COLO668 (cell line): ENCODE measurements at regions not wholly inside any gene's neighbourhood (a gene's known extent, or its start where the extent isn't known, plus 50 kb on each side); places are given as distances from the start of the nearest gene placed in this dataset.
"Not testable (repeated sequence)": the region's sequence is repeated elsewhere in the genome, so short reads cannot be mapped to it uniquely, and the experiment has no call there.

Source experiments
- DNase-seq: peaks from one replicate; lab custom pipeline; 2025; ENCODE audit not compliant: unreplicated experiment; lab: John Stamatoyannopoulos, UW

DNA sequence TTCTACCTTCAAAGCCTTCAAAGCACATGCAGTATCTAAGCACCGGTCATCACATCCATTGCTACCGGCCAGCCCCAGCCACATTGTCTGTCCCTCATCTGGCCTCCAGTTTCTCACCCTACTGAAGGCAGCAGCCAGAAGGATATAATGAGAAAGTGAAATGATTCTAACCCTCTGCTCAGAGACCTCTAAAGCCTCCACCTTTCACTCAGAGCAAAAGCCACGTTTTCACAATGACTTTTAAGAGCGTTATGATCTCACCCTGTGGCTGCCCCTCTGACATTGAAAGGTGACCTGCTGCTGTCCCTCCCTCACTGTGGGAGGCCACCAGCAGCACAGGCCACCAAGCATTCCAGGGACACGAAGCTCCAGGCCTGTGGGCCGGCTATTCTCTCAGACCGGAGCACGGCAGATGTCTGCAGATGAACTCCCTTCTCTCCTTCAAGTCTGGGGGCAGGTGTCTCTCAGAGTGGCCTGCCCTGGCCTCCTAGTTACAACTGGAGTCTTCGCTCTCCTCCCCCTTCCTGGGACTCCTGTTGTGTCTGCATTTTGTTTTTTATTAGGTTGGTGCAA is 94.9 kb upstream of the EEPD1 start:
- no peak for DNase-seq

DNA sequence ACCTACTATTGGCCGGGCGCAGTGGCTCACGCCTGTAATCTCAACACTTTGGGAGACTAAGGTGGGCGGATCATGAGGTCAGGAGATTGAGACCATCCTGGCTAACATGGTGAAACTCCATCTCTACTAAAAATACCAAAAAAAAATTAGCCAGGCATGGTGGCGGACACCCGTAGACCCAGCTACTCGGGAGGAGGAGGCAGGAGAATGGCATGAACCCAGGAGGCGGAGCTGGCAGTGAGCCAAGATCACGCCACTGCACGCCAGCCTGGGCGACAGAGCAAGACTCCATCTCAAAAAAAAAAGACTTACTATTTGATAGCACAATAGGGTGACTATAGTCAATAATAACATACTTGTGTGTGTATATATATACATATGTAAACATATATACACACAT is 92.7 kb upstream of the EEPD1 start:
- not testable (repeated sequence) for DNase-seq

DNA sequence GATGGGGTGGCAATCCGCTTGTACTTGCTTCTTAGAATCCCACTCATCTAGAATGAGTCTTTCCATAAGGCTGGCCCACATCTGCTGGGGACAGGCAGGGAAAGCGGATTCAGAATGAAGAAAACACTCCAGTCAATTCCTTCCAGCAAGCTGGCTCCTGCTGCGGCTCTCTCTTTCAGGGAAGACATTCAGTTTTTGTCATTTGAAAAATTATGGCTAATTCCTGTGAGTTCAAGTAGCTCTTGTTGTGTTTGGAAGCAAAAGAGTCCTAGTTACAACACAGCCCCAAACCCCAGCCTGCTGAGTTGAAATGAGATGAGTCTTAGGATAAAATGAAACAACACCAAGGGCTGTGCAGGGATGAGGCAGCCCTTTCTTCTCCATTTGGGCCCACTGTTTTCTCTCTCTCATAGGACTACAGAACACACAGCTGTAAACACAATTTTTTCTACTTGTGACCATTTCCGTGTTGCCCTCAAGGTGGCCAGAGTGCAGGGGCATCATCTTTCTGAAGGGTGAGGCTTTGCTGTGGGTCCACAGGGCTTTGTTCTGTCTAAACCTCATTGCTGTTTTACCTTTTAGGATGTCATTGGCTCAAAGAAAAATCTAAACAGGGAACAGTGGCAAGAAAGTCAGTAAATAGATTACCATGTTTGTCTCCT is 90.8 kb upstream of the EEPD1 start:
- DNase-seq, result no peak

DNA sequence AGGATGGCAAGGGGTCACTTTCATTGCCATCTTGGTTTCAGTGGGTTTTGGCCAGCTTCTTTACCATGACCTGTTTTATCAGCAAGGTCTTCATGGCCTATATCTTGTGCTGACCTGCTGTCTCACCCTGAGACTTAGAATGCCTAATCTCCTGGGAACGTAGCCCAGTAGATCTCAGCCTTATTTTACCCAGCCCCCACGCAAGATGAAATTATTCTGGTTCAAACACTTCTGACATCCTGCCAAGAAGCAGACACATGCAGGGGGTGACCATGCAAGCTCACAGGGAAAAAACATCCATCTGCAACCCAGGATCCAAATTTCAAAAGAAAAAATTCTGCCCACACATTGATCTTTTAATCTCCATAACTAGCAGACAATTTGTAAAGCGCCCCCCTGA is 88.4 kb upstream of the EEPD1 start:
- no peak for DNase-seq

DNA sequence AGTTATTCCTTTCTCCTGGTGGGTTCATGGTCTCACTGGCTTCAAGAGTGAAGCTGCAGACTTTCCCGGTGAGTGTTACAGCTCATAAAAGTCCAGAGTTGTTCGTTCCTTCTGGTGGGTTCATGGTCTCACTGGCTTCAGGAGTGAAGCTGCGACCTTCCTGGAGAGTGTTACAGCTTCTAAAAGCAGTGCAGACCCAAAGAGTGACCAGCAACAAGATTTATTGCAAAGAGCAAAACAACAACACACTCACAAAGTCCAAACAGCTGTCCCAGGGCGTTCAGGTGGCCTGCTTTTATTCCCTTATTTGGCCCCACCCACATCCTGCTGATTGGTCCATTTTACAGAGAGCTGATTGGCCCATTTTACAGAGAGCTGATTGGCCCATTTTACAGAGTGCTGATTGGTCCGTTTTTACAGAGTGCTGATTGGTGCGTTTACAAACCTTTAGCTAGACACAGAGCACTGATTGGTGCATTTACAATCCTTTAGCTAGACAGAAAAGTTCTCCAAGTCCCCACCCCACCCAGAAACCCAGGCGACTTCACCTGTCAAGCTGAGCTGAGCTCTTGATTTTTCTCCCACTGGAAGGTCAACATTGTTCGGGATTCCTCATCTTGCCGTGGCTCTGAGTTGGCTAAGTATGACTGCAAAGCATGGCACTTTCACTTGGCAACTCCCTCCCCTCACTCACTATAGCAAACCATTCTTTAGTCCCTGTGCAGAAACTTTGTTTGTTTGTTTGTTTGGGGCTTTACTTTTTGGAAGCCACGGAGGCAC is 87.3 kb upstream of the EEPD1 start:
- DNase-seq, result not testable (repeated sequence)

DNA sequence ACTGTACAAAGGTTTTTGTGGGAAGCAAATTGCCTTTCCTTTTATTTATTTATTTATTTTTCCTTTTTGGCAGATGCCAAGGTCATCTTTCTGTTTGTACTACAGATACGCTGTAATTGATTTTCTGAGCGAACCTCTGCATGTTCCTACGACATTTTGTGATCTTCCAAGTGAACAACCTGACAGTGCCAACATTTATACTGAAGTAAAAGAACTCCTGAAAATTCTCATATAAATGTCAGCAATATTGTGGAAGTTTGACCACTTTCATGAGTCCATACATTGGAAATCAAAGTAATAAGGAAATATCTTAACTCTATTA is 86.8 kb upstream of the EEPD1 start:
- no peak for DNase-seq

DNA sequence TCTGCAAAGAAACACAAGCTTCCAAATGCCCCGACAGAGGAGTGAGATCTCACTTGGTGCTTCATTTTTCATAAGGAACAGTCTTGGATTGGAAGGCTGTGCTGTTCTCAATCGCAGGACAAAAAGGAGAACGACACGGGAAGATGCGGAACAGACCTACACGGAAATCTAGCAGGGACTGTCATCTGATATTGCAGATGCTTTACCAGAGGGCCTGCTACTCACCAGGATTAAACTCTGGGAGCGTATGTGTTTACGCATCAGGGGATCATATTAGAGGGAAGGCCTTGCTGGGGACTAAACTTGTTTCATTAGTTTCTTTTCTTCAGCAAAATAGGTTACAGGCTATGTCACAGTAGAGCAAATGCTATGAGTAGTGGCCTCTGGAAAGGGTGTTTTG is 82.8 kb upstream of the EEPD1 start:
- DNase-seq, result no peak

DNA sequence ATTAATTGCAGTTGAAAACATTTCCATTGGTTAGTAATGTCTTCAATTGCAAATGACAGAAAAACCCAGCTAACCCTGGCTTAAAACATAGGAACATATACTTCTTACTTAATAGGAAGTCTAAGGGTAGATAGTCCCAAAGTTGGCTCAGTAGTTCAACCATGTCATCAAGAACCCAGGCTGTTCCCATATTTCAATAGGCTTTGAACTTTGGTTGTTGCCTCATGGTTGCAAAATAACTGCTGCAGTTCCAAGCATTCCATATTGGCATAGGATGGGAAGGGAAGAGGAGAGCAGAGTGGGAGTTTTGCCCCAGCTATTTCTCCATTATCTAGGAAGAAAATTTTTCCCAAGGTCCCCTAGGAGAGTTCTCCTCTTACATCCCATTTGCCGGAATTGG is 81.4 kb upstream of the EEPD1 start:
- DNase-seq, result no peak

DNA sequence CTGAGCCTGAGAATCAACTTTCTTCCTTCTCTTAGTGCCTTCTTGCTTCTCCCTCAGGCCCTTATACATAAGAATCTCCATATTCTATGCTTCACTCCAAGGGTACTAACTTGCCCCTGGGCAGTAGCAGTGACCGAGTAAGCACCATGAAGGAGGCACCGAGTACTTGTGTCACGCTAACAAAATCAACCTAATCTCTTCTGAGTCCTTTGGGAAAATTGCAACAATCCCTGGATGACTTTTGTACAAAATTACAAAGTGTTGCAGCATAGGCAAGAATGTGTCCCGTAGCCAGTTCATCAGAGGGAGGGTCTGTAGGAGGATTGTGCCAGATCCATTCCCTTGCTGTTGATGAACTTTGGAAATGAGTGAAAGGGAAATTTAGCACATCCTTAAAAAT is 80.4 kb upstream of the EEPD1 start:
- DNase-seq, result no peak

DNA sequence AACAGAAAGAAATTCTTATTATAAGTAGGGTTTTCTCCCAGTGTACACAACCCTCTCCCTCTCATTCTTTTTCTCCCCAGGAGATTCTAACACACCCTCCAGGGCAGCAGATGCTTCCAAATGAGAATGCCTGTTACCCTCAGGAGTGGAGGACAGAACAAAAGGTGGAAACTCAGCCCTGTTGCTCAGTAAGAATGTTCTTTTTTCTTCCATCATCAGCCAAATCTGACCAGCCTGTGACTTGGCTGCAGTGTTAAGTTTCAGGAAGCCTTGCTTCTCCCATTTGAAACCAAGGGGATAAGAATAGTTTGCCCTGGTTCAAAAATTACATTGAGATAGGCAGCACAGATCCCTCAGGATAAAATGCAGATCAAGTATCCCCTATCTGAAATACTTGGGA is 77.5 kb upstream of the EEPD1 start:
- no peak for DNase-seq

DNA sequence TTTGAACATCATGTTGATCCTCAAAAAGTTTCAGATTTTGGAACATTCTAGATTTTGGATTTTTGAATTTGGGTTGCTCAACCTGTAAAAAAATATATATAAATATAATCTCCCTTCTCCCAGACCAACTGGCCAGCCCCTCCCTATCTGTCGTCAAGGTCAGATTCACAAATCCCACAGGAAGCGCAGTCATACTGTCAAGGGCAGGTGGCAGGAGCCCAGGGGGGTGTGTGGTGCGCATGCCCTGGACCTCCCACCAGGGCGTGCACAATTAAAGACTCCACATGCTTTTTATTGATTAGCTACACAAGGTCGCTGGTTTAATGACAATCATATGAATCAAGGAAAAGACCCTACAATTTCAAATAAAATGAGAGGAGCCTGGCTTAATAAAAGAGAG is 77.0 kb upstream of the EEPD1 start:
- no peak for DNase-seq

DNA sequence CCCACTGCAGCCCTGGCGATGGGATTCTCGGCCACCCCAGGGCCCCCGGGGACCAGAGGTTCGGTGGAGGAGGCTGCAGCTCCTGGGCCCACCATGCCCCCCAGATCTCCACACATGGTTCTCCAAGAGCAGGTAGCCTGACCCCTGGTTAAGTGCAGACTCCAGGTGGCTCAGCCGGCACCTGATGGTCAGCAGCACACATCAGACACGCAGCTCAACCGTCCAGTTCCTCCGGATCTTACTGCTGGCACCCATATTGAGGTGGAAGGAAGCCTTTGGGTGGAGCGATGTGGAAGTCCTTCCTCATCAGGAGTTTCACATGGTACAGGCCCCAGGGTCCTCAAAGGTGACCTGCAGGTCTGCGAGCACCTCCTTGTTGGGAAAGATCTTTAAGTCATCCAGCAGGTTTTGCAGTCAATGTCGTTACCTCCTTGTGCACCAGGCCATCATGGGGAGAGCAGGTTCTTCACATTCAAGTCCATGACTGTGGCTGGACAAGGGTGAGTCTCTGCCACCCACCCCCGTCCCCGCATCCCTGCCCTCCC is 74.2 kb upstream of the EEPD1 start:
- DNase-seq, result no peak

DNA sequence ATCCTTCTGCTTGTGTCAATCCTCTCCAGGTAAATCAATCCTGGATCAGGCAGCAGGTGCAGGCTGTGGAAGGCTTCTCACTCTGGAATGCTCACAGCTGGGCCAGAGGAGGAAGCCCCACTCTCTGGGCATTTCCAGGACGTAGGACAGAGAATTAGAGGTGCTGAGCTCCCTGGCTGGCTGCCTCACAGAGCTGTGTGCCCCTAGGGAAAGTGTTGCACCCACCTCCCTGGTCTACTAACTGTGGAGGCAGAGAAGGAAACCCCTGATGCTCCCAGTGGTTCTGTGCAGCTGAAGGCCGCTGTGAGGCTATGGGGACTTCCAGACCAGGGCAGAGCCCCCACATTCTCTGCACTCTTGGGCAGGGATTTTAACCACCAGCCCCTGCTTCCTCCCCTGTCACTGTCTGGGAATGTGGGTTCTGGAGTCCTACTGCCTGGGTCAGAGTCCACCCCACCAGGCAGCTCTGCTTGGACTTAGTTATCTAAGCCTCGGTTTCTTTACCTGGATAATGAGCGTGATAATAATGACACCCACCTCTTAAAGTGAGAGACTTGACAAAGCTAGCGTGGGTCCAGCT is 73.5 kb upstream of the EEPD1 start:
- DNase-seq, result no peak

DNA sequence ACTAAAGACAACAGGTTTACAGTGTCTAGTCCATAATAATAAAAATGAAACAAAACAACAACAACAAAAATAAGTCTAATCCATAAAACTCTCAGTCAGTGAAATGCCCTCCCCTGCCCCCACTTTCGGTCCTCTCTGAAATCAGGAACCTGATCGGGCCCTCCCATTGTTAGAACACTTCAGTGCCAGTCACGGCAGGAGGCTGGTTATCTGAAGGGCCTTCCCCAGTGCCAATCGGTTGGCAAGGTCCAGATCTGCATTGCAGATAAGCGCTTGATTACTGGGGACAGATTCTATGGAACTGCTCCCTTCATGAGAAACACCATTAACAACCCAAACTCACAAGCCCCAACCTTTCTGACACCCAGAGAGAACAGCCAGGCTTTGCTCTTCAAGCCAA is 72.2 kb upstream of the EEPD1 start:
- DNase-seq, result no peak

DNA sequence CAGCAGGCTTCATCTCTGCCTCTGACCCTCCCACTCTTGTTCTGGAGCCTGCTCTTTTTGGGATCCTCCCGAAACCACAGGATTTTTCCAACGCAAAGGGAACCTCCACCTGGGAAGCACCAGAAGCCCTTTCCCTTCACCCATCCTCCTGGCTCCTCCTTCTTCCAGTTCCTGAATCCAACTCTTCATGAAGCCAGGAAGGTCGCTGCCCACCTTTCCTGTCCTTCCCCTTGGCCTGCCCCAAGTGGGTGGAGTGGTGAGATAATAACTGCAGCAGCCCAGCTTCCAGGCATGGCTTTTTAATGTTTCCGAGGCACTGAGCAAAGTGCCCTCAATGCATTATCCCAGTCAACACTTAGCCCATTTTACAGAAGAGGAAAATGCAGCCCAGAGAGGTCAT is 70.8 kb upstream of the EEPD1 start:
- DNase-seq, result no peak

DNA sequence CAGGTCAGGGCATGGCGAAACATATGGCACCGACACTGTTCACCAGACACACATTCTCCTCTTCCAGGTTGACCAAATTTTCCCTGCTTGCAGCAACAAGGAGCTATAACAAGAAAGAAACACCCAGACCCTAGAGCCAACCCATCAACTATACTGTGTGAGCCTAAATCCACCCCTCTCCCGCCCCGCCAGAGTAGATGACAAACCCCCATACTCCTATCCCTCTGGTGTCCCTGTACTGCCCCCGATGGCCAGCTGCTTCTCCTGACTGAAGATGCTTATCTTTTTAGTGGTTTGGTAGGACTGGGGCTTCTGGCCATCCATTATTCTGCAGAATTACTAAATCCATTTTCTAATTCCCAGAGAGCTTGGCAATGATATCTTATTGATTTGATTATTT is 70.1 kb upstream of the EEPD1 start:
- no peak for DNase-seq

DNA sequence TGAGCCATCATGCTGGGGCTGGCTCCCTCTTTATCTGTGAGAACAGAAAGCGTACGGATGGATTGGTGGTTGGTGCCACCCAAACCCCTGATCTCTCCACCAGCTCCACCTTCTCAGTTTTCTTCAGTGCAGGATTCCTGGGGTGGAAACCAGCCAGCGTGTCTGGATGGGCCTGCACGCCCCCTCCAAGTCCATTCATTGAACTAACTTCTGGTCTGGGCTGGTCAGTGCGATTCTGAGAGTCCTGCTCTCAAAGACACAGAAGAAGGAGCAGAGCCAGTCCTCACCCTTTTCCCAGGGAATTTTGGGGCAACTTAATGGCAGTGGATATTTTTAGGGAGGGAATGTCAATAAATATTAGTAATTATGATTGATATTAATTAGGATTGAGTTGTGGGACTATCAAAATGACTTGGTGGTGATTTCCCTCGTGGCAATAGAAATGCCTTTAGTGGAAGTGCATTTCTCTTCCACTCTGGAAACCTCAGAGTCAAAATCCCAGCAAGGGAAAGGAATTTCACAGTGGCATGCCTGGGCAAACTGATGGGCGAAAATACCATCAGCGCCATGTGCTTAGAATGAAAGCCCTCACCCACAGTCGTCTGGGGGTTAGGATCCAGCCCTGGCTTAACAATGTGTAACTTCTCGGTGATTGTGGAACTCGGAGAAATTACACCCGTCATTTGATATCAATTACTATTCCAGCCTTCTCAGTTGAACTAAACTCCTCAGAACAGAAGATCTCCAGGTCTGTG is 69.3 kb upstream of the EEPD1 start:
- no peak for DNase-seq

DNA sequence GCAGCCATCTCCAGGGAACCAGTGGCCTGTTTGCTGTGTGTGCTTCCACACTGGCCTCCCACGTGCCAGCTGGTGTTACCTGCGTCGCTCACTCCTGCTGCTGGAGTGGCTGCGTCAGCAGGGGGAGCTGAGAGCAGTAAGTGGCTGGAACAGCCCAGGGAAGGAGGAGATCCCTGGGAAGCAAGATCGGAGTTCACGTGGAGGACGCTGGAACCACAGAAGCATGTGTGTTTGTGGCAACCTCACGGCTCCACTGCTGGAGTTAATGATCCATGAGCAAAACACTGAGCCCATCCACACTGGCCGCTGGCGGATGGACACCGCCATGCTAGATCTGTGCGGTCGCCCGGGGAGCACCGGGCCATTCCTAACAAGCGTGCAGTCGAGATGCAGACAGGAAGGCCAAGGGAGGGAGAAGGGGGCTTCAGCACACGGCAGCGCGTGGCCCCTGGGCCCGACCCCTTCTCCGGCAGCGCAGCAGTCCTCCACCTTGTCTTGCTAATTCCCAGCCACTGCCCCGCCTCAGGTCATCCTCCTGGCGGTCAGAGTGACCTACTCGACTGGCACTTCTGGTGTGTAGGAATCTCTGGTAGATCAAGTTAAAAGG is 68.5 kb upstream of the EEPD1 start:
- peak; percentile 85 for DNase-seq

DNA sequence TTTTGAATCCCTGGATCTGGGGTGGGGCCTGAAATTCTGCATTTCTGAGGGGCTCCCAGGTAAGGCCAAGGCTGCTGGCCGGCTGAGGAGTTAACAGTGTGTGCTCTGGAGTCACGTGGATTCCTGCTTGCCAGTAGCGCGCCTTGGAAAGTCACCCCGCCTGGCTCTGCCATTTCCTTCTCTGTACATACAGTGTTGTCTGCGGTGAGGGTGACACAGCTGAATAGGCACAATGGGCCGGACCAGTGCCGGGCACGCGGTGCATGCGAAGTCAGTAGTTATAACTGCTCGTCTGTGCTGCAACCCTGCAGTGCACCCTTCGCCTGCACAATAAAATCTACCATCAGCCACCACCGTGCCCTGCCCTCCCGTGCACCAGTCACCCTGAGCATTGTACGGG is 68.0 kb upstream of the EEPD1 start:
- DNase-seq, result no peak

DNA sequence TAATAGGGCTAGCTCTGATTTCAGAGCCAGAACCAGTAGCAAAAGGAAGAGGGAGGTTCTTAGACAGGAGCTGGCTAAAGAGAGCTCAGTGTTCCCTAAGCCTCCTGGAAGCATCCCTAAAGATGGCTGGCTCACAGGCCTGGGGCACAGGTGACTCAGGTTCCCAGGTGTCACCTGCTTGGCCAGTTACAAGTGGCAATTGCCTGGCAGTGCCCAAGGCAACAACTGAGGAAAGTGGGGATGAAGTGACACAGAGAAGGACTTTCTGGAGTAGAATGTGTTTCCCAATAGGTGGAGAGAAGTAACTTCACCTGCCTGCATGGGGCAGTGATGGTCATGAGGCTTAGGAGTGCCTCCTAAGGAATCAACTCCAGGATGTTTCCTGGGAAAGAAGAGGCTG is 66.5 kb upstream of the EEPD1 start:
- no peak for DNase-seq

DNA sequence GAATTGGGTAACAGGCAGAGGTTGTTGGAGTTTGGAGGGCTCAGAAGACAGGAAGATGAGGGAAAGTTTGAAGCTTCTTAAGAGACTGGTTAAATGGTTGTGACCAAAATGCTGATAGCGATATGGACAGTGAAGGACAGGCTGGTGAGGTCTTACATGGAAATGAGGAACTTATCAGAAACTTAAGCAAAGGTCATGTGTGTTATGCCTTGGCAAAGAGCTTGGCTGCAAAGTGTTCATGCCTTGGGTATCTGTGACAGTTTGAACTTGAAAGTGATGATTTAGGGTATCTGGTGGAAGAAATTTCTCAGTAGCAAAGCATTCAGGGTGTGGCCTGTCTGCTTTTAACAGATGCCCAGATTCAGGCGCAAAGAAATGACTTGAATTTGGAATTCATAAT is 64.5 kb upstream of the EEPD1 start:
- no peak for DNase-seq
